ENCODE measurements at regions not wholly inside any gene's neighbourhood (a gene's known extent, or its start where the extent isn't known, plus 50 kb on each side); places are given as distances from the start of the nearest gene placed in this dataset.

DNA sequence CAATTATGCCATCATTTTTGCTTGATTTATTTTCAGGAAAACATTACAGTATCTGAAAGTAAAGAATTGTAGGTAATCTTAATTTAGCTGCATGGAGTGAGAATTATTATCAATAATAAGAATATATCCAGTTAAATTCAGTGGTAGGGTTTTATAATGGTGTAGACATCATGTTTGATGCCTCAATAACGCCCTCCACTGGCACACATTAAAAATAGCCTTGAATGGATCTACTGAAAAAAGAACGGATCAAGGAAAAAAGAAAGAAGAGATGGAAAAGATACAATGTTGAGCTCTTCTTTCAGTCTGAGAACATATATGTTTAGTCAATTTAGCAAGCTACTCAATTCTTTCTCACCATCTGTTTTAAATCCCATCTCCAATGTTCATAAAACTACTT lies 319.2 kb downstream of the CDC14C start:
- no peaks in the 10 kb centered on the region for H3K36me3 ChIP-seq (ENCODE audit: control insufficient read depth in 5 of 5, insufficient read depth in 5 of 5, low read length in 5 of 5)
- no peak overlapping the region for H3K4me3 ChIP-seq (ENCODE audit: low read depth in 1 of 5, low read length in 5 of 5)
- no peaks in the 10 kb centered on the region for H3K27me3 ChIP-seq (ENCODE audit: control insufficient read depth in 5 of 5, insufficient read depth in 4 of 5, low read length in 5 of 5)
- no peak overlapping the region for H3K27ac ChIP-seq (ENCODE audit: low read depth, low read length)
- H3K4me1 ChIP-seq (ENCODE audit: control insufficient read depth in 5 of 5, insufficient read depth in 5 of 5, low read length in 5 of 5), result no peaks in the 10 kb centered on the region
- peaks cover 0 to 12% (median 11%) of the 10 kb centered on the region in 5 donors for H3K9me3 ChIP-seq (ENCODE audit: control insufficient read depth in 5 of 5, low read length in 5 of 5)
- H3K9ac ChIP-seq (ENCODE audit: low read length in 5 of 5), result no peak overlapping the region

- no peak overlapping the region for H3K9ac ChIP-seq (ENCODE audit: low read length in 5 of 5)
- no peaks in the 10 kb centered on the region for H3K36me3 ChIP-seq (ENCODE audit: control insufficient read depth in 5 of 5, insufficient read depth in 5 of 5, low read length in 5 of 5)
- peaks cover 0 to 4% (median 0%) of the 10 kb centered on the region in 5 donors for H3K4me1 ChIP-seq (ENCODE audit: control insufficient read depth in 5 of 5, insufficient read depth in 5 of 5, low read length in 5 of 5)
- peaks cover 0 to 5% (median 2%) of the 10 kb centered on the region in 5 donors for H3K9me3 ChIP-seq (ENCODE audit: control insufficient read depth in 5 of 5, low read length in 5 of 5)
- H3K4me3 ChIP-seq (ENCODE audit: low read depth in 1 of 5, low read length in 5 of 5), result no peak overlapping the region
- H3K27ac ChIP-seq (ENCODE audit: low read depth, low read length), result no peak overlapping the region
- H3K27me3 ChIP-seq (ENCODE audit: control insufficient read depth in 5 of 5, insufficient read depth in 4 of 5, low read length in 5 of 5), result no peaks in the 10 kb centered on the region
Measured at GRCh38 chr7:49244543-49244942, 320.2 kb downstream of the CDC14C start.

GRCh38 chr7:49245062-49245461 lies 320.7 kb downstream of the CDC14C start:
- Histone ChIP-seq H3K27me3 (ENCODE audit: control insufficient read depth in 5 of 5, insufficient read depth in 4 of 5, low read length in 5 of 5) (no peaks in the 10 kb centered on the region), H3K4me1 (ENCODE audit: control insufficient read depth in 5 of 5, insufficient read depth in 5 of 5, low read length in 5 of 5) (peaks cover 0 to 4% (median 0%) of the 10 kb centered on the region in 5 donors), H3K27ac (ENCODE audit: low read depth, low read length) (no peak overlapping the region), H3K4me3 (ENCODE audit: low read depth in 1 of 5, low read length in 5 of 5) (no peak overlapping the region), H3K9me3 (ENCODE audit: control insufficient read depth in 5 of 5, low read length in 5 of 5) (no peaks in the 10 kb centered on the region), H3K36me3 (ENCODE audit: control insufficient read depth in 5 of 5, insufficient read depth in 5 of 5, low read length in 5 of 5) (no peaks in the 10 kb centered on the region), H3K9ac (ENCODE audit: low read length in 5 of 5) (no peak overlapping the region)

DNA sequence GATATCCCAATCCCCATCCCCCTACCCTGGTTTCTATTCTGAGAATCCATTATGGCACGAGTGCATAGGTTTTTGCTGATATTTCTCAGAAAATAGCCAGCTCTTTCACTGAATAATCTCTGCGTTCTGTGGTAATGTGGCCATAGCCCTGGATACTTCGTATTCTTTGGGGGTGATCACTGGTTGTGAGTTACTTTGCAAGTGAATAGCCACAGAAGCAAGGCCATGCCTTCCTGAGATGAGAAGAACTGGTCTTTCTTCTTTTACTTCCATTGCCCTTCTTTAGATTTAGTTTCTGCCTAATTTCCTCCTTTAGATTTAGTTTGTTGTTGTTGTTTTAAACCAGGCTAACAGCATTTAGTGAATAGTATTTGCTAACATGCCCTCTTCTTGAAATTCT lies 323.4 kb downstream of the CDC14C start:
- no peaks in the 10 kb centered on the region for H3K27me3 ChIP-seq (ENCODE audit: control insufficient read depth in 5 of 5, insufficient read depth in 4 of 5, low read length in 5 of 5)
- no peaks in the 10 kb centered on the region for H3K9me3 ChIP-seq (ENCODE audit: control insufficient read depth in 5 of 5, low read length in 5 of 5)
- H3K9ac ChIP-seq (ENCODE audit: low read length in 5 of 5), result no peak overlapping the region
- no peak overlapping the region for H3K27ac ChIP-seq (ENCODE audit: low read depth, low read length)
- H3K4me1 ChIP-seq (ENCODE audit: control insufficient read depth in 5 of 5, insufficient read depth in 5 of 5, low read length in 5 of 5), result peaks cover 0 to 4% (median 0%) of the 10 kb centered on the region in 5 donors
- no peaks in the 10 kb centered on the region for H3K36me3 ChIP-seq (ENCODE audit: control insufficient read depth in 5 of 5, insufficient read depth in 5 of 5, low read length in 5 of 5)
- H3K4me3 ChIP-seq (ENCODE audit: low read depth in 1 of 5, low read length in 5 of 5), result no peak overlapping the region

DNA sequence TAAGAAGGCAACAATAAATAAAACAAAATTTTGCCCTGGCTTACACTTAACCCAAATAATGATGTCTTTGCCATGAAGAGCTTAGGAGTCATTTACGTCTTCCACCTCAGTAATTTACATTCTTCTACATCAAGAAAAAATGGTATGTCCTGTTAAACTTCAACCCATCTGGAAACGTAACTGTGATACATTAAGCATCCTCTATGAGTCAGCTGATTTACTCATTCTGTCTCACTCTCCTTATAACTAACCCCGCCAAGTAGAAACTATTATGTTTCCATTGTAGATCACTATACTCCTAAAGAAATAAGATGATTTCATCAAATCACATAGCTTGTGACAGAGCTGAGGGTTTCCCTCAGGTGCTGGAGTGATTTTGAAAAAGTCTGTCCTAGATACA lies 330.7 kb downstream of the CDC14C start:
- Histone ChIP-seq H3K9ac (ENCODE audit: low read length in 5 of 5) (no peak overlapping the region), H3K27me3 (ENCODE audit: control insufficient read depth in 5 of 5, insufficient read depth in 4 of 5, low read length in 5 of 5) (no peaks in the 10 kb centered on the region), H3K27ac (ENCODE audit: low read depth, low read length) (no peak overlapping the region), H3K9me3 (ENCODE audit: control insufficient read depth in 5 of 5, low read length in 5 of 5) (no peaks in the 10 kb centered on the region), H3K4me1 (ENCODE audit: control insufficient read depth in 5 of 5, insufficient read depth in 5 of 5, low read length in 5 of 5) (no peaks in the 10 kb centered on the region), H3K4me3 (ENCODE audit: low read depth in 1 of 5, low read length in 5 of 5) (no peak overlapping the region), H3K36me3 (ENCODE audit: control insufficient read depth in 5 of 5, insufficient read depth in 5 of 5, low read length in 5 of 5) (no peaks in the 10 kb centered on the region)

GRCh38 chr7:49260538-49260937 lies 336.2 kb downstream of the CDC14C start:
- Histone ChIP-seq H3K4me1 (ENCODE audit: control insufficient read depth in 5 of 5, insufficient read depth in 5 of 5, low read length in 5 of 5) (no peaks in the 10 kb centered on the region), H3K36me3 (ENCODE audit: control insufficient read depth in 5 of 5, insufficient read depth in 5 of 5, low read length in 5 of 5) (no peaks in the 10 kb centered on the region)

DNA sequence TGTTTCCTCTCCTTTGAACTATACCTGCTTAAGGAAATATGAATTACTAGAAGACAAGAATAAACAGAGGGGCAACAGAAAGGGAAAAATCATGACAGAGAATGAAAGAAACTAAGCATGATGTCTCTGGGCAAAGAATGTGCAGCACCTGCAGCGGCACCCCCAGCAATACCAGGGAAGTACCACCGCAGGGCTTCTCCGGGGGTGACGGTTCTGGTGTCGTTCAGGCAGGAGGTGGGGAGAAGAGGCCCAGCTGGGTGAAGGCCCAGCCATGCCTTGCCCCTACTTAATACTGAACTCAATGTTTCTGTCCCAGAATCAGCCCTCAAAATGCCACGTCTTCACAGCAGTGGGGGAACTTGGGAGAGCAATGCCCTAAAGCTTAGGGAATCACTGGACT lies 337.6 kb downstream of the CDC14C start:
- Histone ChIP-seq H3K27ac (ENCODE audit: low read depth, low read length) (no peak overlapping the region), H3K4me3 (ENCODE audit: low read depth in 1 of 5, low read length in 5 of 5) (no peak overlapping the region)

More at GRCh38 chr7:49260538-49260937, 336.2 kb downstream of the CDC14C start:
- Histone ChIP-seq H3K9me3 (ENCODE audit: control insufficient read depth in 5 of 5, low read length in 5 of 5) (no peaks in the 10 kb centered on the region), H3K27me3 (ENCODE audit: control insufficient read depth in 5 of 5, insufficient read depth in 4 of 5, low read length in 5 of 5) (no peaks in the 10 kb centered on the region), H3K4me3 (ENCODE audit: low read depth in 1 of 5, low read length in 5 of 5) (no peak overlapping the region), H3K9ac (ENCODE audit: low read length in 5 of 5) (no peak overlapping the region), H3K27ac (ENCODE audit: low read depth, low read length) (no peak overlapping the region)

GRCh38 chr7:49264530-49264929 lies 340.2 kb downstream of the CDC14C start:
- Histone ChIP-seq H3K9ac (ENCODE audit: low read length in 5 of 5) (no peak overlapping the region), H3K36me3 (ENCODE audit: control insufficient read depth in 5 of 5, insufficient read depth in 5 of 5, low read length in 5 of 5) (no peaks in the 10 kb centered on the region), H3K27ac (ENCODE audit: low read depth, low read length) (no peak overlapping the region), H3K4me3 (ENCODE audit: low read depth in 1 of 5, low read length in 5 of 5) (no peak overlapping the region), H3K9me3 (ENCODE audit: control insufficient read depth in 5 of 5, low read length in 5 of 5) (no peaks in the 10 kb centered on the region), H3K4me1 (ENCODE audit: control insufficient read depth in 5 of 5, insufficient read depth in 5 of 5, low read length in 5 of 5) (no peaks in the 10 kb centered on the region), H3K27me3 (ENCODE audit: control insufficient read depth in 5 of 5, insufficient read depth in 4 of 5, low read length in 5 of 5) (no peaks in the 10 kb centered on the region)

More for the DNA sequence above, 337.6 kb downstream of the CDC14C start:
- Histone ChIP-seq H3K27me3 (ENCODE audit: control insufficient read depth in 5 of 5, insufficient read depth in 4 of 5, low read length in 5 of 5) (no peaks in the 10 kb centered on the region), H3K4me1 (ENCODE audit: control insufficient read depth in 5 of 5, insufficient read depth in 5 of 5, low read length in 5 of 5) (no peaks in the 10 kb centered on the region), H3K9ac (ENCODE audit: low read length in 5 of 5) (no peak overlapping the region), H3K36me3 (ENCODE audit: control insufficient read depth in 5 of 5, insufficient read depth in 5 of 5, low read length in 5 of 5) (no peaks in the 10 kb centered on the region), H3K9me3 (ENCODE audit: control insufficient read depth in 5 of 5, low read length in 5 of 5) (no peaks in the 10 kb centered on the region)

- Histone ChIP-seq H3K27ac (ENCODE audit: low read depth, low read length) (no peak overlapping the region), H3K9ac (ENCODE audit: low read length in 5 of 5) (no peak overlapping the region), H3K9me3 (ENCODE audit: control insufficient read depth in 5 of 5, low read length in 5 of 5) (no peaks in the 10 kb centered on the region), H3K27me3 (ENCODE audit: control insufficient read depth in 5 of 5, insufficient read depth in 4 of 5, low read length in 5 of 5) (no peaks in the 10 kb centered on the region), H3K4me3 (ENCODE audit: low read depth in 1 of 5, low read length in 5 of 5) (no peak overlapping the region), H3K36me3 (ENCODE audit: control insufficient read depth in 5 of 5, insufficient read depth in 5 of 5, low read length in 5 of 5) (no peaks in the 10 kb centered on the region), H3K4me1 (ENCODE audit: control insufficient read depth in 5 of 5, insufficient read depth in 5 of 5, low read length in 5 of 5) (no peaks in the 10 kb centered on the region)
Measured at GRCh38 chr7:49273897-49274296, 349.6 kb downstream of the CDC14C start.

GRCh38 chr7:49279891-49280290 lies 355.5 kb downstream of the CDC14C start:
- no peak overlapping the region for H3K9ac ChIP-seq (ENCODE audit: low read length in 5 of 5)
- no peaks in the 10 kb centered on the region for H3K27me3 ChIP-seq (ENCODE audit: control insufficient read depth in 5 of 5, insufficient read depth in 4 of 5, low read length in 5 of 5)
- H3K4me1 ChIP-seq (ENCODE audit: control insufficient read depth in 5 of 5, insufficient read depth in 5 of 5, low read length in 5 of 5), result peaks cover 0 to 6% (median 0%) of the 10 kb centered on the region in 5 donors
- H3K36me3 ChIP-seq (ENCODE audit: control insufficient read depth in 5 of 5, insufficient read depth in 5 of 5, low read length in 5 of 5), result no peaks in the 10 kb centered on the region
- no peak overlapping the region for H3K4me3 ChIP-seq (ENCODE audit: low read depth in 1 of 5, low read length in 5 of 5)
- H3K9me3 ChIP-seq (ENCODE audit: control insufficient read depth in 5 of 5, low read length in 5 of 5), result no peaks in the 10 kb centered on the region
- no peak overlapping the region for H3K27ac ChIP-seq (ENCODE audit: low read depth, low read length)

DNA sequence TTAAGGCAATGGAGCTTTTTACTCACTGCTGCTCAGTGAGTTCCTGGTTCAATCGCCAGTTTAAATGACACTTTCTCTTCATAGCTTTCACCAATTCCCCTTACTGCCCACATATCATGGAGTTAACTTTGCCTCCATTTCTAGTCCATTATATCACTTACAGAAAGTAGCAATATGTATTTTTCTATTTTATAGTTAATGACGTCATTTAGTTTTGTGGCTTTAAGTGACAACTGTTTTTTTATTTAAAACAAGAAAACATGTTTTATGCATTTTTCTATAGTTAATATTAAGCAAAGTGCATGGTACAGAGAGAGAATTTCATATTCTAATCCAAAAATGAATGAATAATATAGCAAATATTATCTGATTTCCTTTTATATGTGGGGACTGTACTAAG lies 363.3 kb downstream of the CDC14C start:
- Histone ChIP-seq H3K27ac (ENCODE audit: low read depth, low read length) (no peak overlapping the region), H3K9ac (ENCODE audit: low read length in 5 of 5) (no peak overlapping the region), H3K4me1 (ENCODE audit: control insufficient read depth in 5 of 5, insufficient read depth in 5 of 5, low read length in 5 of 5) (no peaks in the 10 kb centered on the region), H3K9me3 (ENCODE audit: control insufficient read depth in 5 of 5, low read length in 5 of 5) (no peaks in the 10 kb centered on the region), H3K36me3 (ENCODE audit: control insufficient read depth in 5 of 5, insufficient read depth in 5 of 5, low read length in 5 of 5) (no peaks in the 10 kb centered on the region), H3K4me3 (ENCODE audit: low read depth in 1 of 5, low read length in 5 of 5) (no peak overlapping the region), H3K27me3 (ENCODE audit: control insufficient read depth in 5 of 5, insufficient read depth in 4 of 5, low read length in 5 of 5) (no peaks in the 10 kb centered on the region)

Data from subcutaneous abdominal adipose tissue (tissue), 5 donors.